Stimulated activated CD8-positive, alpha-beta memory T cell treated with anti-CD3 and anti-CD28 coated beads, Interleukin-2, amount 100 ng/mL, for 1 hour (primary cell): ENCODE measurements at regions not wholly inside any gene's neighbourhood (a gene's known extent, or its start where the extent isn't known, plus 50 kb on each side); places are given as distances from the start of the nearest gene placed in this dataset.

ENCODE experiments used
- DNase-seq, 2 donors: peaks; one replicate each; pipeline ENCODE4 v3.0.0-alpha.2; 2020; ENCODE audit warnings: low read depth in 2 of 2

DNA sequence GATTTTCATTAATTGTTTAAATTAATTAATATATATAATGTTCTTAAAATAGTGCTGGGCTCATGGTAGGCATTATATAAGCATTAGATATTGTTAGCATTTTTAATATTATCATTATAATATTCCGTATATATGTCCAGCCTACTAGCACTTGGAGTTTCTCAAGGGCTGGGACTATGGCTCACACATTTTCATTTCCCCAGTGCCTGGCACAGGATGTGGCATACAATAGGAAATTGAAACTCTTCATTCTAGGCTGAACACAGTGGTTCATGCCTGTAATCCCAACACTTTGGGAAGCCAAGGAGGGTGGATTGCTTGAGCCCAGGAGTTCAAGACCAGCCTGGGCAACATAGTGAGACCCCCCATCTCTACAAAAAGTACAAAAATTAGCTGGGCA is 170.4 kb downstream of the RSL24D1 start:
- no peak for DNase-seq

DNA sequence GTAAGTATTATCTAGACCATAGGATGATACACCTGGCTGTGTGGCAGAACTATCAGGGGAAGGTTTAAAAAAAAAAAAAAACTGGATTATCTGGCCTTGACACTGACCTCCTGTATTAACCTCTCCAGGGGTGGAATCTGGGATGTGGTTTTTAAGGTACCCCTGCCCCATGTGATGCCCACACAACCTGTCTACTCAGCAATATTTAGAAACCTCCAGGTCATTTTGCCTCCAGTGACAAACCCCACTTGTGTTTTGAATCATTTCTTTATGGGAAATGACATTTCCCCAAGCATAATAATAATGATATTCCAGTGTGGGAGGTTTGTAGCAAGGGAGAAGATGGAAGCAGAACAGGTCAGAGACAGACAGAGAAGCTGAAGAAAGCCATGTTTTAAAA is 179.1 kb downstream of the RSL24D1 start:
- no peak for DNase-seq

DNA sequence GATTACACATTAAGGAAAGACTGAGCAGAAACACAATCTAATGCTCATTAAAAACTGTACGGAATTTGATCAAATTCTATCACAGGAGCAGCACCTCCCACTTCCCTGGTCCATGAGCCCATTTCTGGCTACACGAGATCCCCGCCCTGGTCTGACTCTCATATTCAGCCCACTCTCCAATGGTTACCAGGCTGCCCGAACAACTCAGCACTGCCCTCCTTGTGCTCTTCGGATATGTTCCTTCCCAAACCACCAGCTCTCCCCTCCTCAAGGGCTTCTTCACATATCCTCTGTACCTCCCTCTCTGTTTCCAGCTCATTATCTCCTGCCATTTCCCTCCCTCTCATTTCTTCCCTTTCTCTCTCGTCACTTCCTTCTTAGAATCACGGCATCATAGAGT is 180.5 kb downstream of the RSL24D1 start:
- no peak for DNase-seq

DNA sequence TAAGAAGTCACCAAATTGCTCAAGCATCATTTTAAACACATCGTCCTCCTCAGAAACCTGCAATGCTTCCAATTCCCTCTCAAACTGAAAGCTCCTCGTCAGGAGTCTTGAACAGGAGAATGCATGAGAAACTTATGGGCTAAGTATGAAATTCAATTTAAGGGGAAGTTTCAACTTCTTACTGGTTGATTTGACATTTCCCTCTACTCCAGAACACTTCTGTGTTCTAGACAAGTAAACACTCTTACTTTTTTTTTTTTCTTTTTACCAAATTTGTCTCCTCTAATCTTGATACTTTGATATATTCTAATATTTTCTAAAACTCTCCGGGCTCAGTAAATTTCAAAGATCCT is 181.7 kb downstream of the RSL24D1 start:
- no peak for DNase-seq

DNA sequence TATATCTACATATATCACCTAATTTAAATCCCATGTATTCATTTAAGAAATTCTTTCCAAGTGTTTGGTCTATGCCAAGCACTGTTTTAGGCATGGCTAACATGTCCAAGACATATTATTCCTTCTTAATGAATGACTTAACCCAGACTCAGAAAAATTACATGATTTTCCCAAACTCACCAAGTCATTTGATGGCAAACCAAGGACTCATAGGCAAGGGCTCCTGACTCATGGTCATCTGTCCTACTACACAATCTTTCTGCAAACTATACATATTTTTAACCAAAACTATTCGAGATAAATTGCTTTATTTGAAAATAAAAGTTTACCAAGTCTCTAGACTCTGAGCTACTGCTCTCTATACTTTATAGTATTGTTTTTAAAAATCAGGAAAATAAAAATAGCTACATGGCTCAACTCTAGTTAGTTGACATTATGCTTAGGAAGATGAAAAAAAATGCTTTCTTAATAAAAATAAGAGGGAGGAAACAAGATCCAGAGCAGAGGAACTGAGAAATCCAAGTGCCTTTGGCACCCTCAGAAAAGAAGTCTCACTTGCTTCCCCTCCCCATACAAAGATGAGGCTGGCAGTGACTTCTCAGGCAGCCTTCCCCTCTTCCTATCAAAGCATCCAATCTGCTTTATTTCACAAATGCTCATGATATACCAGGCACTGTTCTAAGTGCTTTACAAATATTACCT is 182.2 kb downstream of the RSL24D1 start:
- no peak for DNase-seq

DNA sequence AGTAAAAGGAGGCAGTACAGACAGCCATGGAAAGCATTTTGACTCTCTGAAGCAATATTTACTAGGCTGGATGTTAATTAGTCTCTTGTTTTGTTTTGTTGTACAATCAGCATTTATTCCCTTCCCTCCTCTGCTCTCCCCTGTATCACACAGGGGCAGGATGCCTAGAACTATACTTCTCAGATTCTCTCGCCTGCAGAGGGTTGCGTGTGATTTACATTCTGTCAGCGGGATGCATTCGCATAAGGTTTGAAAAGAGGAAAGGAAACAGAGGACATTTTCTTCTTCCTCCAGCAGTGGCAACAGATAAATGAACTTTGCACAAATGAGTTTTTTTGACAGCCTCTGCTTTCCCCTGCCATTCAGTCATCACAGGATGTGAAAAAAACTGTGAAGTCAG is 188.3 kb downstream of the RSL24D1 start:
- DNase-seq, result no peak

DNA sequence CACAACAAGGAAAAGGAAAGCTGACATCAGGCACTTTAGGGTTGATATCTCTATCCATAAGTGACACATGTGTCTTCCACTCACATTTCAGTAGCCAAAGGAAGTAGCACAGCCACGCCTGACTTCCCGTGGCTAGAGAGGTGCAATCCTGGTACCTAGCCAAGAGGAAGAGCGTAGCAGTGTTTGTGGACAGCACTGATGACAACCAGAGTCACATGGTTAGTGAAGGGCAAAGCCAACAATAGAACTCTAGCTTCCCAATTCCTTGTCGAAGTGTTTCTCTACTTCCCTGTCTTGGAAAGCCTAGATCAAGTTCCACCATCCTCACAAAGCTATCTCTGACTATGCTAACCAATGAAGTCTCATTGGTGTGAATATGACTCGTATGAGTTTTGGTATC is 189.2 kb downstream of the RSL24D1 start:
- DNase-seq, result no peak

DNA sequence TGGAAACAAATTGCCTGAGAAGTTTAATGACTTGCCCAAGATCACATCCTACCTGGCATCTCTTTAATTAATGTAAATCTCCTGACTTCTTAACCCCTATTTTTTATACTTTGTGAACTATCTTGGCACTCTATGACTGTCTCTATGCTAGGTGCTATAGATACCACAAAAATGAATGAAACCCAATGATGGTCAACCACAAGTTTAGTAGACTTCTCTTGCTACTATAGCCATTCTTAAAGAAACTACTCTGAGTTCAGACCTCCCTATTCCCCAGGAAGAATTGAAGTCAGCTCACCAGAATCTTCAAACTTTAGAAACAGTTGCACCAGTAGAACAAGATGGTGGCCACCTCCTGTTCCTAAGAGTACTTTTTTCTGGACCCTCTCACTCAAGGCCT is 191.1 kb downstream of the RSL24D1 start:
- no peak for DNase-seq

DNA sequence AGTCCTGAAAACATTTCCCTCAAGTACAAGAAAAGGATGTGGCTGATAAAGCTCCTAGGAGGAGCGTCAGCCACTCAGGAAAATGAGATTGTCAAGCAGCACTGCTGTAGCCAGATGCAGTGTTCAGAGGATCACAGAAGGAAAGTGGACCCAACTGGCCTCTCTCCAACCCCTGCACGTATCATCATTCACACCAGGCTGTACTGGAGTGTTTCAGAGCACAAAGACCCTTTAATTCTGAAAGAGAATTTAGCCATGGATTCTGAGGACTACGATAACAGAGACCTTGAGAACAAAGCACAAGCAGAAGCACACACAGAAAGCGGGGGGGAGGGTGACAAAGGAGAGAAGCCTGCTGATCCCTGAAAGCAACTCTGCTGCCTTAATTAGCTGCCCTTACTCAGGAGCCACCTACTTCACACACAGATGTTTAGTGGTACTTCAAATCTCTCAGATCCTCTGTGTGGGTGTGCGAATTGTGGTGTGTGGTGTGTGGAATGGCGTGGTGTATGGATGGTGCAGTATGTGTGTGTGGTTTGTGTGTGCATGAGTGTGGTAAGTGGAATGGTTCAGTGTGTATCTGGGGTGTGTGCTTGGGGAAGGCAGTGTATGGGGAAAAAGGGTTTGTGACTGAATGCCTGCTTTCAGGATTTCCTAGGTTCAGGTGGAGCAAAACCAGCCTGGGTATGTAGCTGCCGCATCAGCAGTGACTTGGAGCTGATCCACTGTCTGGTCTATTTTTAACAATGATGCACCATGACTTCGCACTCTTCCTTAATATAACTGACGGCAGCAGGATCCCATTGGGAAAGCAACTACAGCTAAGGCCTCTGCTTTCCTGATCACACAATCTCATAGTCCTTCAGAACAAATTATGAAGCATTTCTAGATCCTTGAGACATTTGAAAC is 192.5 kb downstream of the RSL24D1 start:
- DNase-seq, result no peak

DNA sequence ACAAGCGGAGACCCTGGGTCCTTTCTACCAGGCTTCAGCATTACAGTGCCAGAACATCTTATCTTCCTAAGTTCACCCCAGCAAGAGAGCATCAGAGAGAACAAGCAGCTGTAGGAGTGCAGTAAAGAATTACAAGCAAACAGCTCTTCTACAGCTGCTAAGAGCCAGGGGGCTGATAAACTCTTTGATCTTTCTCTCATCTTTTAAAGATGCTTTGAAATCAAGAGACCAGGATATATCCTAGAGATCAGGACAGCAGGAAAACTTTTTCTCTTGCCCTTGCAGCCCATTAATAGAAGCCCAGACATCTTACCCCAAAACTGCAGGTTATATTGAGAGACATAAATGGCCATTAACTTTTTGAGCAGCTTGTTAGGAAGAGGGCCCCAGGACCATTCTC is 198.1 kb downstream of the RSL24D1 start:
- no peak for DNase-seq

DNA sequence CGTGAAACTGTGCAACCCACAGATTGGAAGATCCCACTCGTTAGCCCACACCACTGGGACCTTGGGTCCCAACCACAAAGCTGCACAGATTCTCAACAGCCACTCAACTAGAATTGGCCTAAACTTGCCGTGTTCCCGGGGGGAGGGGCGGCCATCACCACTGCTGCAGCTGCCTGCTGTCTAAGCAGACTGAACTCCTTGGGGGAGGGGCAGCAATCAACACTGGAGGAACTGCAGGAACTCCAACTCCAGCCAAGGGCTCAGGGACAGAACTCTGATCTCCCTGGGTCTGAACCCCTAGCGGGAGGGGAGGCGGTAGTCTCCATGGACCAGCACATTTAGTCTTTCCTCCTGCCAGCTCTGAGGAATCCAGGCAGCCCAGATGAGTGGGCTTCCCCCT is 205.9 kb downstream of the RSL24D1 start:
- no peak for DNase-seq

DNA sequence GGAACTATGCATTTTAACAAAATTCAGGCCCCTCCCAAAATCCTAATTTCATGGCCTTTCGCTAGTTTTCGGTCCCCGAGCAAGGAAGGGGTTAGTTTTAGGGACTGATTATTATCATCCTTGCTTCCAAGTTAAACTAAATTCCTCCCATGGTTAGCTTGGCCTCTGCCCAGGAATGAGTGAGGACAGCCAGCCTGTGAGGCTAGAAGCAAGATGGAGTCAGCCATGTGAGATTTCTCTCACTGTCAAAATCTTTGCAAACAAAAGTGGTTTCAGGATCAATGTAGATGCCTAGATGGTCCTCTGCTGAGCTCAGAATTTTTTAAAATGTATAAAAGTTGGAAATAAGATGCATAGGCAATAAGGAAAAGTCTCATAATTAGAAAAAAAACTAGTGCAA is 208.9 kb downstream of the RSL24D1 start:
- DNase-seq, result no peak

DNA sequence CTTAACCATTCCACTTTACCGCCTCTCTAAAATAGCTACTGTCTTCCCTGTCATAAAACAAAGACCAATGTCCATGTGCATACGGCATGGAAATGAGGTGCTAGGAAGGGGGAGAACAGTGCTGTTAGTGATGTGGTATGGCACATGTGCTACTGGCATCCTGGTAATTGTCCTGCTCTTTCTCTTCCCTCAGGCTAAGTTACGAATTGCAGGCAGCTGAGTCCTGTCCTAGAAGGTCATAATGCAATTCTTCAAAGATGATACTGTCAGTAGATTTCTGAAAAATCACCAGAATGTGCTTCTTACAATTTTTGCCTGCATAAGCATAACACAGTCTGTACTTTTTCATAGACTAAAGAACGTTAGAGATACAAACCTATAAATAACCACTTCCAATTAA is 216.8 kb downstream of the RSL24D1 start:
- no peak for DNase-seq

DNA sequence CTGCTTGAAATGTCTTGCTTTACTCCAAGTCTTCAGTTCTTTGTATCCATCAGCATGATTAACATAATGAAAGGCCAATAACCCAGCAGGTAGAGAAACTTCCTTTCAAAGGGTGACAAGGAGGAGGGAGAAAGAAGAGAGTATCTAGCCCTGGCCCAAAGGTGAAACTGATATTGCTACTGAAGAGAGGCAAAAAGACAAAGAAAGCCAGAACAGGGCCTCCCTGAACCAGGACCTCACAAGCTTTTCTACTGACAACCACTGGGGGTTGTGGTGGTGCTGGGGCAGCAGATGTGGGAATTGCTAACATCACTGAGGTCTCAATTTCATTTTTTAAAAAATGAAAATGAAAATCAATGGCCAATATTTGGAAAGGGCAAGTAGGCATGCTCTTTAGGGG is 234.1 kb downstream of the RSL24D1 start:
- no peak for DNase-seq

DNA sequence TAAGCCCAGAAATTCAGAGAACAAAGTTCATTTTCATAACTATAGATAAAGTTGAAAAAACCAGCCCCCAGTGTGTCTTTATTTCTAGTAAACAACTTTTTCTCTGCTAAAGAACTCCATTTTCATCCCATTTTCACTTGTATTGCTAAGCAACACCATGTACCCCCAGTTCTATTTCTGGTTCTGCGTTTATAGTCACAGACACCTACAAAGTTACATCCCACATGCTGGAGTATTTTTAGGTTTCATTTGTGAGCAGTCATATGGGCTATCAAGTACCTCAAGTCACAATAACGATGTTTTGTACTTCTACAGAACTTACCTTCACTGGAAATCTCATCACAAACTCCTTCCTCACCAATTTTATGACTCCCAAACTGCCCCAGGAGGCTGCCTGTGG is 236.5 kb downstream of the RSL24D1 start:
- DNase-seq, result no peak

DNA sequence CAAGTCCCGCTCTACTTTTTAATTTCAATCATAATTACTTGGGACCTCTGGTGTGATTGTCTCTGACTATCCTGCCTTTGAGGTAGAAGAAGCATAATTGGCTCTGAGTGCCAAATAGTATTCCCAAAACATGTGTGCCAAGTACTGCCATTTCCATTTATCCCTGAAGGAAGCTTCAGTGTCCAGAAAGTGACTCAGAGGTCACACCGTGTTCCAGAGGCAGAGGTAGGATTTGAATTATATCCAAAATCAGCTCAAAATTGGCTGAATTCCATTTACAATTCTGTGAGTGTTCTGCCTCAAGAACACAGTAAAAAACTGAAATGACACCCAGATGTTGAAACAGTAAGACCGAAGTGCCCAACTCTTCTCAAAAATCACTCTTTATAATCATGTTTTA is 255.3 kb downstream of the RSL24D1 start:
- DNase-seq, result no peak

DNA sequence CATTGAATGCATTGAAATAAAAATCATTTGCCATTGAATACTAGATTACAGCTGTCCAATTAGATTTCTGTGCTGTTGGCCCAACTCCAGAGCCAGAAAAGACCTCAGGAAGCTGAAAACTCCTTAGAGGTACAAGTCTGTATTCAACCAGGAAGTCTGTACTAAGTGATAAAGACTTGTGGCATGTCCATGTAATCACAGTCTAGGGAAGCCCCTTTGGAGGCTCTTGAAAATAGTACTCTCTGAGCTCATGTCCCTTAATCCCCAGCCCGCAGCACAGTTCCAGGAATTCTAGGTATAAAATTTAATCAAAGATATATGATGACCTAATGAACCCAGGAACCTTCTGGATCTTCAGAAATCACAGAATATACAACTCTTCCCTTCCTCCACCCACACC is 279.4 kb downstream of the RSL24D1 start:
- no peak for DNase-seq

DNA sequence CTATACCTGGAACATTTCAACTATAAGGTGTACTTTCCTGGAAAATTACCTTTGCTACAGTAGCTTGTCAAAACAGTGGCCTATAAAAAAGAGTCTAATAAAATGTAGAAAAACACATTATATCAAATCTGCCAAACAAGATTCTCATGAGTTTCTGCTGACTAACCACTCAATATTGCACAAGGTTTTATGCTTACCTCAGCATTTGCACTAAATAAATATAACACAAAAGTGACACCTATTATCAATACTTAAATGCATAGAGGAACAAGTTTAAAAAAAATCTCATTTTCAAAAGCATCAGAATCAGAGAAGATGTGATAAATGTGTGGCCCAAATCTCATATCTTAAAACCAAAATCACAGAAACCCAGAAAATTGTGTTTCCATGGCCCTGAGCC is 281.4 kb downstream of the RSL24D1 start:
- no peak for DNase-seq

DNA sequence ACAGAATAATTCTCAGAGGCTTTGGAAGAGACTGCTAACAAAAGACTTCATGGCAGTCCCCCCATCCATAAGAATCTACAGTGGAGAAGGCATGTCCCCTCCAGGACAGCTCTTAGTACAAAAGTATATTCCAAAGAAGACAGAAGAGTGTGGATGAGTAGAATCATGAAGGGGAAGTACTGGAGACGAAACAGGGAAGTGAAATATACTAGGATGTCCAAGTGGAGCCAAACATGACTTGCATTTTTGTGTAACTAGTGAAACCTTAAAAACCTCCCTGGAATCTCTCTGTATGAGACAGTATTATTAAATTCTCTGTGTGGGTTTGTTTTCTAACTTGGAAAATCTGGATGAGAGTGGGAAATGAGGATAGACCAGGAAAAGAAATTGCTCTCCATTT is 312.4 kb downstream of the RSL24D1 start:
- DNase-seq, result no peak

DNA sequence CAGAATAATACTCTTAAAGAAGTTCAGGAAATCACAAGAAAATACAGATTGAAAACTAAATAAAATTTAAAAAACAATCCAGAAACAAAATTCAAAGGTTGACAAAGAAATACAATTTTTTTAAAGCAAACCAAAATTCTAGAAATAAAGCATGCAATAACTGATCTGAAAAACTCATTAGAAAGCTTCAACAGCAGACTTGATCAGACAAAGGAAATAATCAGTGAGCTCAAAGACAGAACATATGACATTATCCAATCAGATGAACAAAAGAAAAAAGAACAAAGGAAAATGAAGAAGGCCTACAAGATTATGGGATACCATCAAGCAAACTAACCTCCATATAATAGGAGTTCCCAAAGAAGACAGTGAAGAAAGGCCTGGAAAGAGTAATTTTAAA is 336.8 kb downstream of the RSL24D1 start:
- no peak for DNase-seq

DNA sequence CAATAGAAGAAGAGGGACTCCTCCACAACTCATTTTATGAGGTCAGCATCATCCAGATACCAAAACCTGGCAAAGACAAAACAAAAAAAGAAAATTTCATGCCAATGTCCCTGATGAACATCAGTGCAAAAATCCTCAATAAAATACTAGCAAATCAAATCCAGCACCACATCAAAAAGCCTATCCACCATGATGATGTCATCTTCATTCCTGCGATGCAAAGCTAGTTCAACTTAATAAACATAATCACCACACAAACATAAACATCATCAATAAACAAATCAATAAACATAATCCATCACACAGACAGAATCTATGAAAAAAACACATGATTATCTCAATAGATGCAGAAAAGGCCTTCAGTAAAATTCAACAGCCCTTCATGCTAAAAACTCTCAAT is 342.1 kb downstream of the RSL24D1 start:
- DNase-seq, result no peak

DNA sequence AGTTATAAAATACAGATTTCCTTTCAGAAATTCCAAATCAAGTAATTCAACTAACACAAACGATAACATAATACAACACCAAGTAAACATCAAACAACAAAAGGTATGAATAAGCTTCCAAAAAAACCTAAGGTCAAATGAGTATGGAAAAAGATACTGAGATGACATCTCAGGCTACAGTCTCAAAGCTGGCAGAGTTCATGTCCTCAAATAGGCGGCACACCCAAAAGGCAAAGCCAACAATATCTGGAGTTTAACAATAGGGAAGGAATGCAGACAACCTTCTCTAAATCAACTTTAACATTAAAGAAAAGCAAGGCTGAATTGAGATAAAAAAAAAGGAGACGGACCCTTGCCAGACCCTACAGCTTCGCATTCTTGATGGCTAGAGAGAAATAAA is 346.6 kb downstream of the RSL24D1 start:
- no peak for DNase-seq

DNA sequence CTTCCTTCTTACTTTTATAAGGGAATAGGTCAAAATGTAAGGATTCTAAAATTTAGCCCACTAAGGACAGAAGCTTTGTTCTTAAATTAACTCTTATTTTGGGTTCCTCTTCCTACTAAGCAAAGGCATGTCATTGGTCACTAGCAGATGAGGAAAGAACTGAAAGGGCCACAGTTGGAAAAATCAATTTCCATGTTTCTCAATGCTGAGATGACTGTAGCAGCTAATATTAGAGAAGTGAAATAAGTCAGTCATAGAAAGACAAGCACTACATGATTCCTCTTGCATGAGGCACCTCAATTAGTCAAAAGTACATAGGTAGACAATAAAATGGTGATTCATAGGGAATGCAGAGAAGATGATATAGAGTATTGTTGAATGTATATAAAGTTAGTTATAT is 353.7 kb downstream of the RSL24D1 start:
- DNase-seq, result no peak
